ENCODE measurements at regions not wholly inside any gene's neighbourhood (a gene's known extent, or its start where the extent isn't known, plus 50 kb on each side); places are given as distances from the start of the nearest gene placed in this dataset.
"Not testable (repeated sequence)": the region's sequence is repeated elsewhere in the genome, so short reads cannot be mapped to it uniquely, and the experiment has no call there.

GRCh38 chr17:13885550-13885949 is 183.8 kb upstream of the COX10 start:
- no peaks in the 10 kb centered on the region for H3K4me1 ChIP-seq
- DNase-seq, result no peak
- H3K36me3 ChIP-seq, result no peaks in the 10 kb centered on the region
- H3K4me3 ChIP-seq, result no peak overlapping the region
- H3K27me3 ChIP-seq (replicated peaks in 1 of 7), result no peaks in the 10 kb centered on the region
- H3K9me3 ChIP-seq, result peaks cover 0 to 11% (median 5%) of the 10 kb centered on the region in 8 donors
- no peak overlapping the region for H3K27ac ChIP-seq
- TF ChIP-seq CTCF (IDR thresholded peaks at IDR 0.05 in 8 of 11, conservative IDR thresholded peaks at IDR 0.05 in 3 of 11) (no peak), POLR2A (IDR thresholded peaks at IDR 0.05) (no peak), POLR2AphosphoS5 (IDR thresholded peaks at IDR 0.05) (no peak)
- intact Hi-C loops (cut with DNase I; ENCODE audit: low total_unique reads), result no loop called here
- WGBS, 5 donors, result 89 to 100% (median 93%) methylated on average over 2 of the region's 2 CpGs

- no peak for DNase-seq
- no peak overlapping the region for H3K27ac ChIP-seq
Measured at GRCh38 chr17:13885953-13886889, 183.1 kb upstream of the COX10 start.

GRCh38 chr17:13888056-13888609 is 181.2 kb upstream of the COX10 start:
- H3K36me3 ChIP-seq, result no peaks in the 10 kb centered on the region
- WGBS, 5 donors, result 87 to 93% (median 90%) methylated on average over 7 of the region's 7 CpGs

More at GRCh38 chr17:13885953-13886889, 183.1 kb upstream of the COX10 start:
- H3K4me3 ChIP-seq, result no peak overlapping the region
- H3K27me3 ChIP-seq (replicated peaks in 1 of 7), result no peaks in the 10 kb centered on the region
- no peak for TF ChIP-seq POLR2AphosphoS5 (IDR thresholded peaks at IDR 0.05)
- TF ChIP-seq POLR2A (IDR thresholded peaks at IDR 0.05), result no peak
- TF ChIP-seq CTCF (IDR thresholded peaks at IDR 0.05 in 8 of 11, conservative IDR thresholded peaks at IDR 0.05 in 3 of 11), result no peak
- WGBS, 5 donors, result 63 to 85% (median 73%) methylated on average over 6 of the region's 6 CpGs
- no peaks in the 10 kb centered on the region for H3K36me3 ChIP-seq
- intact Hi-C loops (cut with DNase I; ENCODE audit: low total_unique reads), result no loop called here
- peaks cover 0 to 11% (median 5%) of the 10 kb centered on the region in 8 donors for H3K9me3 ChIP-seq
- no peaks in the 10 kb centered on the region for H3K4me1 ChIP-seq

GRCh38 chr17:13908971-13909370 is 160.3 kb upstream of the COX10 start:
- H3K4me1 ChIP-seq; H3K27me3 ChIP-seq (replicated peaks in 1 of 7); H3K9me3 ChIP-seq; DNase-seq; H3K27ac ChIP-seq; H3K4me3 ChIP-seq; intact Hi-C loops (cut with DNase I; ENCODE audit: low total_unique reads); H3K36me3 ChIP-seq: not testable (repeated sequence)

More at GRCh38 chr17:13888056-13888609, 181.2 kb upstream of the COX10 start:
- Histone ChIP-seq H3K27ac (no peak overlapping the region), H3K4me1 (no peaks in the 10 kb centered on the region), H3K9me3 (peaks cover 0 to 4% (median 0%) of the 10 kb centered on the region in 8 donors), H3K4me3 (no peak overlapping the region), H3K27me3 (replicated peaks in 1 of 7) (no peaks in the 10 kb centered on the region)
- TF ChIP-seq CTCF (IDR thresholded peaks at IDR 0.05 in 8 of 11, conservative IDR thresholded peaks at IDR 0.05 in 3 of 11) (no peak), POLR2AphosphoS5 (IDR thresholded peaks at IDR 0.05) (no peak), POLR2A (IDR thresholded peaks at IDR 0.05) (no peak)
- intact Hi-C loops (cut with DNase I; ENCODE audit: low total_unique reads), result no loop called here
- no peak for DNase-seq
